Neural progenitor cell (in vitro differentiated cells): ENCODE measurements at regions not wholly inside any gene's neighbourhood (a gene's known extent, or its start where the extent isn't known, plus 50 kb on each side); places are given as distances from the start of the nearest gene placed in this dataset.

Experiments
- EZH2phosphoT487 ChIP-seq: fragments of 200-600 bp; sonication (generic); IDR thresholded peaks from 2 replicates; pipeline ENCODE4 v1.6.1; 2017; ENCODE audit warnings: antibody characterized with exemption
- TF ChIP-seq, protein P1 (sequence below): fragments of 200-600 bp; sonication (generic); IDR thresholded peaks from 2 replicates; pipeline ENCODE4 v1.5.1; 2017; ENCODE audit warnings: antibody characterized with exemption, mild to moderate bottlenecking

DNA sequence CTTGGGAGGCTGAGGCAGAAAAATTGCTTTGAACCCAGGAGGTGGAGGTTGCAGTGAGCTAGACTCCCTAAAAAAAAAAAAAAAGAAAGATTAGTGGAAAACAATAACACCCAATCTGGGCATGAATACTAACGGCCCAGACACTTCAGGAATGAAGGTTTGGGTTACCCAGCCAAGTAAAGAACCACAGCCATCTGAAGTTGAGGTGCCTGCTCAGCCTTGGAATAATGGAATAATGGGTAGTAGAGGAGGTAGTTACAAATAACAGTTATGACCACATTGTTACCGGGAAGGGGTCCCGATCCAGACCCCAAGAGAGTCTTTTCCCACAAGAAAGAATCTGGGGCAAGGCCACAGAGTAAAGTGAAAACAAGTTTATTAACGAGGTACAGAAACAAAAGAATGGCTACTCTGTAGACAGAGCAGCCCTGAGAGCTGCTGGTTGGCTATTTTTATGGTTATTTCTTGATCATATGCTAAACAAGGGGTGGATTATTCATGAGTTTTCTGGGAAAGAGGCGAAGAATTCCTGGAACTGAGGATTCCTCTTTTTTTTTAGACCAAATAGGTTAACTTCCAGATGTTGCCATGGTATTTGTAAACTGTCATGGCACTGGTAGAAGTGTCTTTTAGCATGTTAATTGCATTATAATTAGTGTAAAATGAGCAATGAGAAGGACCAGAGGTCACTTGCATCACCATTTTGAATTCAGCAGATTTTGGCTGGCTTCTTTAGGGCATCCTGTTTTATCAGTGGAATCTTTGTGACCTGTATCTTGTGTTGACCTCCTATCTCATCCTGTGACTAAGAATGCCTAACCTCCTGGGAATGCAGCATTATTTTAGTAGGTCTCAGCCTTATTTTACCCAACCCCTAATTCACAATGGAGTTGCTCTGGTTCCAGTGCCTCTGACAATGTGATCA lies 96.2 kb upstream of the HAAO start:
- TF ChIP-seq, protein P1, sequence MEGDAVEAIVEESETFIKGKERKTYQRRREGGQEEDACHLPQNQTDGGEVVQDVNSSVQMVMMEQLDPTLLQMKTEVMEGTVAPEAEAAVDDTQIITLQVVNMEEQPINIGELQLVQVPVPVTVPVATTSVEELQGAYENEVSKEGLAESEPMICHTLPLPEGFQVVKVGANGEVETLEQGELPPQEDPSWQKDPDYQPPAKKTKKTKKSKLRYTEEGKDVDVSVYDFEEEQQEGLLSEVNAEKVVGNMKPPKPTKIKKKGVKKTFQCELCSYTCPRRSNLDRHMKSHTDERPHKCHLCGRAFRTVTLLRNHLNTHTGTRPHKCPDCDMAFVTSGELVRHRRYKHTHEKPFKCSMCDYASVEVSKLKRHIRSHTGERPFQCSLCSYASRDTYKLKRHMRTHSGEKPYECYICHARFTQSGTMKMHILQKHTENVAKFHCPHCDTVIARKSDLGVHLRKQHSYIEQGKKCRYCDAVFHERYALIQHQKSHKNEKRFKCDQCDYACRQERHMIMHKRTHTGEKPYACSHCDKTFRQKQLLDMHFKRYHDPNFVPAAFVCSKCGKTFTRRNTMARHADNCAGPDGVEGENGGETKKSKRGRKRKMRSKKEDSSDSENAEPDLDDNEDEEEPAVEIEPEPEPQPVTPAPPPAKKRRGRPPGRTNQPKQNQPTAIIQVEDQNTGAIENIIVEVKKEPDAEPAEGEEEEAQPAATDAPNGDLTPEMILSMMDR: no peak
- TF ChIP-seq EZH2phosphoT487: no peak
